Body of pancreas (tissue), 4 donors: ENCODE measurements at regions not wholly inside any gene's neighbourhood (a gene's known extent, or its start where the extent isn't known, plus 50 kb on each side); places are given as distances from the start of the nearest gene placed in this dataset.

Experiments
- ATAC-seq: fragments of 150-250 bp; one replicate; pipeline ENCODE4 v1.9.1; 2016
- DNase-seq, 4 donors: peaks; one replicate each; pipeline ENCODE4 v3.0.0-alpha.2; 2019
- H3K27ac ChIP-seq, 4 donors: fragments of 200-600 bp; sonication (generic); 1 replicate in 3 of 4; 2 replicates in 1 of 4; pipeline versions ENCODE4 v1.5.1 to v1.6.1; 2016 to 2019; ENCODE audit warnings: mild to moderate bottlenecking in 1 of 4, mixed read lengths in 1 of 4, moderate library complexity in 1 of 4
- H3K27me3 ChIP-seq, 2 donors: fragments of 200-600 bp; sonication (generic); one replicate each; pipeline ENCODE4 v1.6.0; 2016; ENCODE audit warnings: mild to moderate bottlenecking in 1 of 2
- H3K36me3 ChIP-seq, 2 donors: fragments of 200-600 bp; sonication (generic); replicated peaks in 1 of 2; 2 replicates each; pipeline ENCODE4 v1.5.1; 2016; ENCODE audit warnings: low read depth in 2 of 2; ENCODE audit not compliant: insufficient read depth in 1 of 2
- H3K4me1 ChIP-seq: fragments of 200-600 bp; sonication (generic); one replicate; pipeline ENCODE4 v1.6.0; 2016
- H3K4me3 ChIP-seq, 2 donors: fragments of 200-600 bp; sonication (generic); 1 replicate in 1 of 2; 2 replicates in 1 of 2; pipeline ENCODE4 v1.5.1; 2016 to 2019
- H3K9me3 ChIP-seq, 3 donors: fragments of 200-600 bp; sonication (generic); 1 replicate in 2 of 3; 2 replicates in 1 of 3; pipeline ENCODE4 v1.5.1; 2016
- CTCF ChIP-seq, 7 experiments: fragments of 450-650 bp in 4 of 7; fragments of 200-600 bp in 3 of 7; sonication (generic) in 3 of 7; IDR thresholded peaks; one replicate each; pipeline ENCODE4 v1.5.1; 2016 to 2019; ENCODE audit warnings: antibody characterized with exemption in 7 of 7
- POLR2A ChIP-seq, 3 donors: fragments of 450-650 bp; IDR thresholded peaks; one replicate each; pipeline ENCODE4 v1.6.1; 2016; ENCODE audit warnings: antibody characterized with exemption in 3 of 3, mild to moderate bottlenecking in 2 of 3
- WGBS, 2 donors: methylation state at CpG; one replicate each; pipeline ENCODE4 v1.1.5; 2017; 5-methylcytosine and 5-hydroxymethylcytosine counted together
- intact Hi-C: fragments of 100-400 bp; cut with DNase I; formaldehyde crosslinking; loops from one replicate; pipeline ENCODE4 v1.15.1; 2023

GRCh38 chr7:41292487-41292886, 410.4 kb downstream of the INHBA start:
- intact Hi-C loops, result no loop called here
- H3K4me3 ChIP-seq, result no peak overlapping the region
- H3K27me3 ChIP-seq, result no peaks in the 10 kb centered on the region
- no peaks in the 10 kb centered on the region for H3K9me3 ChIP-seq
- TF ChIP-seq POLR2A (IDR thresholded peaks at IDR 0.05) (no peak), CTCF (IDR thresholded peaks at IDR 0.05) (no peak)
- no peak for DNase-seq
- 58 to 71% methylated on average over 3 of the region's 3 CpGs for WGBS, 2 donors
- ATAC-seq, result no peak
- no peaks in the 10 kb centered on the region for H3K36me3 ChIP-seq
- H3K4me1 ChIP-seq, result no peaks in the 10 kb centered on the region
- H3K27ac ChIP-seq, result no peak overlapping the region

- no peaks in the 10 kb centered on the region for H3K27me3 ChIP-seq
These were observed 415.1 kb downstream of the INHBA start for GRCh38 chr7:41287559-41288335.

GRCh38 chr7:41280491-41280890, 422.4 kb downstream of the INHBA start:
- TF ChIP-seq POLR2A (IDR thresholded peaks at IDR 0.05) (no peak), CTCF (IDR thresholded peaks at IDR 0.05) (no peak)
- Histone ChIP-seq H3K27me3 (no peaks in the 10 kb centered on the region), H3K4me3 (no peak overlapping the region), H3K36me3 (no peaks in the 10 kb centered on the region), H3K27ac (no peak overlapping the region), H3K9me3 (no peaks in the 10 kb centered on the region), H3K4me1 (no peaks in the 10 kb centered on the region)
- intact Hi-C loops, result no loop called here
- WGBS, 2 donors, result 67 to 68% methylated on average over 5 of the region's 5 CpGs
- DNase-seq, result no peak
- no peak for ATAC-seq

More at GRCh38 chr7:41287559-41288335, 415.1 kb downstream of the INHBA start:
- Histone ChIP-seq H3K4me3 (no peak overlapping the region), H3K4me1 (no peaks in the 10 kb centered on the region), H3K27ac (no peak overlapping the region), H3K36me3 (no peaks in the 10 kb centered on the region), H3K9me3 (no peaks in the 10 kb centered on the region)
- ATAC-seq (no peak), DNase-seq (no peak)
- no peak for TF ChIP-seq POLR2A (IDR thresholded peaks at IDR 0.05)
- TF ChIP-seq CTCF (IDR thresholded peaks at IDR 0.05), result no peak
- intact Hi-C loops, result no loop called here
- WGBS, 2 donors, result 79 to 86% methylated on average over 2 of the region's 2 CpGs

GRCh38 chr7:41277561-41277960, 425.3 kb downstream of the INHBA start:
- 58 to 65% methylated on average over 2 of the region's 2 CpGs for WGBS, 2 donors
- intact Hi-C loops, result no loop called here
- Histone ChIP-seq H3K4me1 (no peaks in the 10 kb centered on the region), H3K9me3 (no peaks in the 10 kb centered on the region), H3K36me3 (no peaks in the 10 kb centered on the region), H3K27me3 (no peaks in the 10 kb centered on the region), H3K27ac (no peak overlapping the region), H3K4me3 (no peak overlapping the region)
- ATAC-seq (no peak), DNase-seq (no peak)
- TF ChIP-seq POLR2A (IDR thresholded peaks at IDR 0.05), result no peak
- no peak for TF ChIP-seq CTCF (IDR thresholded peaks at IDR 0.05)

GRCh38 chr7:41275255-41275654, 427.6 kb downstream of the INHBA start:
- Histone ChIP-seq H3K27ac (no peak overlapping the region), H3K4me1 (no peaks in the 10 kb centered on the region), H3K27me3 (no peaks in the 10 kb centered on the region), H3K36me3 (no peaks in the 10 kb centered on the region), H3K9me3 (no peaks in the 10 kb centered on the region), H3K4me3 (no peak overlapping the region)
- ATAC-seq, result no peak
- 60 to 75% methylated on average over 8 to 9 of the region's 9 CpGs for WGBS, 2 donors
- intact Hi-C loops, result no loop called here
- DNase-seq, result no peak
- TF ChIP-seq POLR2A (IDR thresholded peaks at IDR 0.05), result no peak
- no peak for TF ChIP-seq CTCF (IDR thresholded peaks at IDR 0.05)
